ENCODE measurements at regions not wholly inside any gene's neighbourhood (a gene's known extent, or its start where the extent isn't known, plus 50 kb on each side); places are given as distances from the start of the nearest gene placed in this dataset.

GRCh38 chr2:64932116-64932370, 57.2 kb upstream of the SLC1A4 start:
- TF ChIP-seq CTCF (IDR thresholded peaks at IDR 0.05; ENCODE audit: low read depth, low read length) (no peak), POLR2A (IDR thresholded peaks at IDR 0.05; ENCODE audit: extremely low read depth, insufficient read length) (no peak), MYC (IDR thresholded peaks at IDR 0.05; ENCODE audit: low read depth, low read length) (no peak), MAX (IDR thresholded peaks at IDR 0.05; ENCODE audit: low read depth, low read length) (no peak)

Data from NB4 (cell line).